ENCODE measurements at regions not wholly inside any gene's neighbourhood (a gene's known extent, or its start where the extent isn't known, plus 50 kb on each side); places are given as distances from the start of the nearest gene placed in this dataset.

DNA sequence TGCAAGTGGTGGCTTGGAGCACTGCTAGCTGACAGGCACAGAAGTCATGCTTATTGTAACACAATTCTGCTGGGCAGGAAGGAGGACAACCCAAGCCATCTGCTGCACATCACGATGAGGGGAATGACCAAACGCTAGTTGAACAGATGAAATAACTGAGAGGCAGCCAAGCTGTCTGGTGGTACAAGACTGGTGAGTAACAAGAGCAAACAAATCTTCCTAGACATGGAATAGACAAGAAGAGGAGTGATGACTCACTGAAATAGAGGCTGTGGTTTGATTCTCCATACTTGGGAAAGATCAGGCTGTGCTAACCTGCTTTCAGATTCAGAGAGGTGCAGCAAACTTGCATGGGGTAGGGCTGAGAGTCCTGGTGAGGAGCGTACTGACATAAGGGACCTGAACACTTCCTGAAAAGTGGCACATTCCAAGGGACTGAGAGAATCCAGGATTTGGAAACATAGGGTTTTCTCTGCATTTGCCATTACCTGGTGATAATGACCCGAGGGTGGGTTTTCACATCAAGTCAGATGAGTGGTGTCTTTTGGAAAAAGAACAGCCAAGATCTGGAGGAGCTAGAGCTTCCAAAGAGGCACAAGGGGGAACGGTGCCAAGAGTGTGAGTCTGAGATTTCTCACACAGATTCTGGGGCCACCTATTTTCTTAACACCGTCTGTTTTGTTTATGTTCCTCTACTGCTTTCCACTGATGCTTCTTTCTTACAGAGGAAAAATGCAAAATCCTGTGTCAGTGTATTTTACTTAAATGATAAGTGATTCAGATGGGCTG lies 60.0 kb downstream of the PRL start:
- DNase-seq (ENCODE audit: low read depth in 1 of 2, low spot score in 1 of 2), result no peak
